A172 (cell line): ENCODE measurements at regions not wholly inside any gene's neighbourhood (a gene's known extent, or its start where the extent isn't known, plus 50 kb on each side); places are given as distances from the start of the nearest gene placed in this dataset.
"Not testable (repeated sequence)": the region's sequence is repeated elsewhere in the genome, so short reads cannot be mapped to it uniquely, and the experiment has no call there.

ENCODE experiments used
- DNase-seq: peaks from one replicate; pipeline ENCODE4 v3.0.0-alpha.2; 2015; ENCODE audit warnings: low spot score

DNA sequence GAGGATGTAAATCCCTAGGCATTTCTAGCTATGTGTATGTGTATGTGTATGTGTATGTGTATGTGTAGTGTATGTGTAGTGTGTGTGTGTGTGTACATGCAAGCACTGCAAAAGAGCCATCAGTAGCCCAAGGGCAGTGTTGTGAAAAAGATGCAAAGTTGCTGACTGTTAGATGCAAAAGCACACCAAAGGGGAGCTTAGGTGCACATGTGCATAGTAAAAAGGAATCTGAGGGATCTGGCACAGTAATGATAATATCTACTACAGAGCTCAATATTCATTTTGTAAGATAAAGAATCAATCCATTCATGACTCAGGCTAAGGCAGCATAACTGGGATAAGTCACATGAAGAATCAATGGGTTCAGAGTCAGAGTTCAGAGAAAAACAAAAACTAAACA is 80.2 kb downstream of the TMEM47 start:
- no peak for DNase-seq

DNA sequence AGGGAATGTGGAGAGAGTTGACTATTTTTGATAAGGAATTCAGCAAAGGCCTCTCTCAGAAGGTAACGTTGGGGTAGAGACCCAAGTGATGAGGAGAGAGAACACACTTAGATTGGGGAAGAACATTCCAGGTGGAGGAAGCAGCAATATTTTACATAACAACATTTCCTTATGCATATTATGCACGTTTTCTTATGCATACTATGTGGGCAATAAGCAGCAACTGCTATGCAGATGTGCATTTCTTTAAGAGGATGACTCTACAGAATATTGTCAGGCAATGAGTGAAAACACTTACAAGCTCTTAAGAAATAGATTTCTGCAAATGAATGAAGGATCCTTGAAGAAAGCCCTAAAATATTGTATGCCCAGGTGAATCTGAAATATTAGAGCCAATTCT is 91.1 kb downstream of the TMEM47 start:
- DNase-seq = no peak

DNA sequence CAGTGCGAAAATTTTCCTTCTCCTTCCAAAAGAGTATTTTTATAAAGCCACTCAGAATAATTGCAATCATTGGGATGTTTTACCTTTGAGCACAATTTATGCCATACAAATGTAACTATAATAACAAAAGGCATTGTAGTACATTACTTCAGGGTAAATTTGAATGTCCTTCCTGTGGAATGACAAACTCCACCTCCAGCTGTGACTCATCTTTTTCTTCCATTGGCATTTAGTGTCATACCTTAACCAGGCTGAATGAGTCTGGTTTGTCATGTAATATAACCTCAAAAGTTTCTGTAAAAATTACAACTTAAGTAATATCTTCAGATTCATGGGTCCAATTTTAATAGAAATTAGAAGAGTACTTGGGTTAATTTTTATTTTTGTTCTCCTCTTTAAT is 93.3 kb downstream of the TMEM47 start:
- peak; percentile 32 for DNase-seq

DNA sequence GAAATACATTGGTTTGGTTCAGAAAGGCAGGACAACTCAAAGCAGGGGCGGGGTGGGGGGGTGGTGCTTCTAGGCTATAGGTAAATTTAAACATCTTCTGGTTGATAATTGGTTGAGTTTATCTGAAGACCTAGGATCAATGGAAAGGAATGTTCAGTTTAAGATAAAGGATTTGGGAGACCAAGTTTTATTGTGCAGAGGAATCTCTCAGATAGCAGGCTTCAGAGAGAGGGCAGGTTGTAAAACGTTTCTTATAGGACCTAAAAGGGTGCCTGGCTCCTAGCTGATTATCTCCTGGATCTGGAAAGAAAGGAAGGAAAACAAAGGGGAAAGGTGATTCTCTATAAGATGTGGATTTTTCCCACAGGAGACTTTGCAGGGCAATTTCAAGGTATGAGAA is 94.0 kb downstream of the TMEM47 start:
- DNase-seq = no peak

DNA sequence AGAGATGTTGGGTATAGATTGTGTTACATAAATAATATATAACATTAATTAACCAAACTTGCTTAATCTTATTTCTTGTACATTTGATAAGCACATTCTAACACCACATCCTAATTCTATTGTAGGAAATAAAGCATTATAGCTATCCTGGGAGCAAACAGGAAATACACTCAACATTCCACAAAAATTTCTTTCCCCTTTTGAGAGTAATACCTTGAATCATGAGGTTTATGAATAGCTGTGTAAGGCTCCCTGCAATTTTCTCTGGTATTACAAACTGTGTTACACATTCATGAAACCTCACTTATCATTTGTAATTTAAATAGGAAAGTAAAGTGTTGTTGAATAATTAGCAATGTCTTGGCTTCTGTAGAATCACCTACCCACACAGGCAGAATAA is 95.1 kb downstream of the TMEM47 start:
- DNase-seq = peak; percentile 22

DNA sequence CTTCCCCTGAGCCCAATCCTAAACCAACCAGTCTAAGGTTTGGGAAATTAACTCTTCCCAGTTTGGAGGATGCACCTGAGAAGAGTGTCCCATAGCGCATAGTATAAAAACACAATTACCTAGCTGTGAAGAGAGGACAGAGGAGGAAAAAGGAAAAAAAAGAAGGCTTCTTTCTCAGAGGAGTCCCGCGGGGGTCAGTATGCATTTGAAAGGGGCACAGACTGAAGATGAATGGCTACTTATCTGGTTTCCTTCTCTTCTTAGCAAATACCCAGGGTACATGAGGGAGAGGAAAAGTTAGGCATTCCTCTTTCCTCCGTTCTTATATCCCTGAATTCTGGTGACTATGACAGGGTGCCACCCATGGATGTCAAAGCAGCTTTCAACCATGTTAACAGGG is 96.9 kb downstream of the TMEM47 start:
- no peak for DNase-seq

DNA sequence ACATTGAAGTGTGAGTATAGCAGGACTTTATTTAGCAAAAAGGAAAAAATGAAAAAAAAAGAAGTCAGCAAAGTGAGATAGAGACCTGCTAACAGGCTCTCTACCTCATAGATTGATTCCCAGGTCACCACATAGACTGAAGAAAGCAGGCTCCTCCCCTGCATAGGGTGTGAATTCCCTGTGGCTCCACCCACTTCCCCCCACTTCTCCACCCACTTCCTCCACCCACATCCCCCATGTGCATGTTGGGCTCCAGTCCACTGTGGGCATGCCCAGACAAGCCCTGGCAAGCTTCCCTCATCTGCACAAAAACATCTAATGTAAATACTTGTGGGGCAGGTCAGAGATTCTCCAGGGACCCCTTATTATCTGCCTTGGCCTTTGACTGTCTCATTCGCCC is 97.8 kb downstream of the TMEM47 start:
- DNase-seq = peak; percentile 11

DNA sequence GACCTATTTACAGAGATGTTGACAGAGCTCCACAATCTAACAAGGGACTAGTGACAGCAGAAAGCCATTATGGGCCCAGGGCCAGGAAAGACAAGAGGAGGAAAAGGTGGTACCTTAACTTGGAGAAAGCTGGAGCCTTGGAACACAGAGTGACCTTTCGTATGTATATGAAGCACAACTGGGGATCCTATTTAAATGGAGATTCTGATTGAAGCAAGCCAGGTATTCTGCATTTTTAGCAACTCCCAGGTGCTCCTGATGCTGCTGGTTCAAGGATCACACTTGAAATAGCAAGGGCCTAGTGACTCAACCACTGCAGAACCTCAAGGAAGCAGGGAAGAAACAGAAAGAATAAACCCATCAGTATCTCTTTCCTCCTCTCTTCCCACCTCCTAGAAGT is 99.4 kb downstream of the TMEM47 start:
- DNase-seq = no peak

DNA sequence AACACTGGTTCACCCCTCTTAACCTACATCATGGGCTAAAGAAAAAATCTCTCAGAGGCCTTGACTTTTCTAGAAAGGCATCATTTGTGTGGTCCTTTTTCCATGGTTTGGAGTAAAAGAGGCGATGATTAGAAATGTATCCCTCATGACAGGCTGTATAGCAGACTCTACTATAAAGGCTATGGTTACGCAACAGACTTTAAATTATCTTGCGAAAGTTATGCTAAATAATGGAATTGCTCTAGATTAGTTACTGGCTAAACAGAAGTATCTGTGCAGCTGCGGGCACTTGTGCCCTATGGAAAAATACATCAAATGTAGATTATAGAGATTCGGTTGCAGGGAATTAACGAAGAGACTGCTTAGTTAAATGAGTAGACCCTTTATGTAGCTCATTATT is 101.6 kb downstream of the TMEM47 start:
- no peak for DNase-seq

DNA sequence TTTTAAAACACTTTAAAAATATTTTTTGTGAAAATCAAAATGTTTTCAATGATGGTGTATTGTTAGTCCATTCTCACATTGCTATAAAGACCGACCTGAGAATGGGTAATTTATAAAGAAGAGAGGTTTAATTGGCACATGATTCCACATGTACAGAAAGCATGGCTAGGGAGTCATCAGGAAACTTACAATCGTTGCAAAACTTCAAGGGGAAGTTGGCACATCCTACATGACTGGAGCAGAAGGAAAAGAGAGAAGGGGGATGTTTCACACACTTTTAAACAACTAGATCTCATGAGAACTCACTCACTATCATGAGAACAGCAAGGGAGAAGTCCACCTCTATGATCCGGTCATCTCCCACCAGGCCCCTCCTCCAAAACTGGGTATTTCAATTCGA is 110.7 kb downstream of the TMEM47 start:
- no peak for DNase-seq

DNA sequence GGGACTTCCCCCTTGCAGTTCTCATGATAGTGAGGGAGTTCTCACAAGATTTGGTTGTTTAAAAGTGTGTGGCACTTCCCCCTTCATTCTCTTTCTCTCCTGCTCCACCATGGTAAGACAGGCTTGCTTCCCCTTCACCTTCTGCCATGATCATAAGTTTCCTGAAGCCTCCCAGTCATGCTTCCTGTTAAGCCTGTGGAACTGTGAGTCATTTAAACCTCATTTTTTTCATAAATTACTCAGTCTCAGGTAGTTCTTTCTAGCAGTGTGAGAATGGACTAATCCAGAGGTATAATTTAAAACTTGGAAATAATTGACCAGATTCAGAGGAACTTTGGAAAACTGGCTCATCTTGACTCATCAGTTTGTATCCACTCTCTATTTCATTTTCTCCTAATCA is 129.0 kb downstream of the TMEM47 start:
- peak; percentile 6 for DNase-seq

DNA sequence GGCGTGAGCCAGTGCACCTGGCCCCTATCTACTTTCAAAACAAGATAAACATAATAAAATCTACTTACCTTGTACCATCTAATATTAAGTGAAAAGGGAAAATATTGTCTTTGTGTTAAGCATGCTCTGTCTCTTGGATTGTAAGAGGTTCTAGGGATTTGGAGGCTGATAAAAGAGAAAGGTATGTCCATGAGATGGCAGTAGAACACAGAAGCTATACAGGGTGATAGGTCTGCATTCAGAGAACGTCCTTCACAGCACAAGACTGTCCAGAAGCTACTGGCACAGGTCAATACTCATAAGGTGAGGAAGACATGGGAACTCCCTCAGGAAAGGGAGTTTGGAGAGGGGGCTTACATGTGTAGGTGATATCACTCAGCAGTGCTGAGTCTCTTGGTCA is 135.5 kb downstream of the TMEM47 start:
- DNase-seq = peak; percentile 26

DNA sequence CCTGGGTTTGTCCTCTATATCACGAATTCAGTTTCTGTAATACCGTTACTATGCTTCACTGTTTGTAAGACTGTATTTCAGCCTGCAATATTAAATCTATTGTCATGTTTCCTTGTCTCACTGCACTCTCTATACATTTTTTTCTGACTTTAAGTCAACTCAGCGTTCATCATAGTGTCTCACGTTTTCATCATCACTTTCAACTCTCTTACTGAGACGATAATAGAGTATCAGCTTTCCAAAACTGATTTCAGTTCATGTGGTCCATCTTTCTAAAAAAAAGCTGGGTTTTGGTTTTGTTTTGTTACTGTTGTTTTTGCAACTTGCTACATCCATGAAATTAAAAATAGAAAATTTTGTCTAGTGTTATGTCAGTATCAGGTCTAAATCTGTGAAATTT is 147.7 kb downstream of the TMEM47 start:
- DNase-seq = no peak

DNA sequence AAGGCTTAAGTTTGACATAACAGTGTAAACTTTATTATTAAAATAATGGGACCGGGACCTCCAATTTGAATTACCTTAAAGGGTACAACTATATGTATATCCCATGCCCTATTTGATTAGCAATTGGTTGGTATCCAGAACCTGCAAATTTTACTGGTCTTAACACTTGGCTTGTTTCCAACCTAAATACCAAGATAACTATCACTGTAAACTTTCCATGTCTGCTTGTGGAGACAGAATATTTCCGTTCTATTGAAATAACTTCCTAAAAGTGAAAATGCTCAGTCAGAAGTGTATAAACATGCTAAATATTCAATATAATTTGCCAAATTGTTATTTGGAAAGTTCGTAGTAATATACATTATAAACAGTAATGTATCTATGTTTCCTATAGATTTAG is 154.0 kb downstream of the TMEM47 start:
- no peak for DNase-seq

DNA sequence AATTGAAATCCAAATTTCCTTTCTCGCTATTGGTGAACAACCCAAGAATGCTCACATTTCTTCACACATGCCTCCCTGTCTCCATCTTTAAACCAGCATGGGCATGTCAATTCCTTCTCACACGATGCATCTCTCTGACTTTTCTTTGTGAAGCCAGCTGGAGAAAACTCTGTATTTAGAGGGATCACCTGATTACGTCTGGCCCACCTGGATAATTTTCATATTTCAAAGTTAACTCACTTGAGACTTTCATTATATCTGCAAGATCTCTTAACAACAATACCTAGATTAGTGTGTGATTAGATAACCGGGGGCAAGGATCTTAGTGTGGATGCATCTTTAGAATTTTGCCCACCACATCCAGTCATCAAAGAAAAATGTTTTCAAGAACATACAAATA is 164.0 kb downstream of the TMEM47 start:
- DNase-seq = no peak

DNA sequence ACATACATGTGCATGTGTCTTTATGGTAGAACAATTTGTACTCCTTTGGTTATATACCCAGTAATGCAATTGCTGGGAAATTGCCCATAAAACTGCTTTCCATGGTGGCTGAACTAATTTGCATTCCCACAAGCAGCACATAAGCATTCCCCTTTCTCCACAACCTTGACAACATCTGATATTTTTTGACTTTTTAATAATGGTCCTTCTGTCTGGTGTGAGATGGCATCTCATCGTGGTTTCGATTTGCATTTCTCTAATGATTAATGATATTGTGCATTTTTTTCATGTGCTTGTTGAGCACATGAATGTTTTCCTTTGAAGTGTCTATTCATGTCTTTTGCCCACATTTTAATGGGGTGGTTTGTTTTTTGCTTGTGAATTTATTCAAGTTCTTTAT is 166.0 kb downstream of the TMEM47 start:
- DNase-seq = no peak

DNA sequence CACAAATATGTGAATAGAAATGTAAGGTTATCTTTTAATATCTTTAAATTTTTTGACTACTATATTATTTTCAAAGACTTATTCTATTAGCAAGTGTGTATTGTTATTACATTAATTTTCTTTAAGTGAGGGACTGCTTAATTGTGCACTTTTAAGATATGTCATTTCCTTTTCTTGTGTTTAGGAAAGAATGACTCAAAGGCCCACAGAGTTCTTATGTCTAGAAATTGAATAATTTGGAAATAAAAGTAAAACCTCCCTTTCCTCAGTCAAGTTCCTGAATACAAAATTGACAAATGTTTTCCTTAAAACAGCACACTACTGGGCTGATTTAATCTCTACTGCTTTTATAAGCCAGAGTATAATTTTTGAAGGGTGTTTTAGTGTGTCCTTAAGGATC is 169.7 kb downstream of the TMEM47 start:
- DNase-seq = no peak

DNA sequence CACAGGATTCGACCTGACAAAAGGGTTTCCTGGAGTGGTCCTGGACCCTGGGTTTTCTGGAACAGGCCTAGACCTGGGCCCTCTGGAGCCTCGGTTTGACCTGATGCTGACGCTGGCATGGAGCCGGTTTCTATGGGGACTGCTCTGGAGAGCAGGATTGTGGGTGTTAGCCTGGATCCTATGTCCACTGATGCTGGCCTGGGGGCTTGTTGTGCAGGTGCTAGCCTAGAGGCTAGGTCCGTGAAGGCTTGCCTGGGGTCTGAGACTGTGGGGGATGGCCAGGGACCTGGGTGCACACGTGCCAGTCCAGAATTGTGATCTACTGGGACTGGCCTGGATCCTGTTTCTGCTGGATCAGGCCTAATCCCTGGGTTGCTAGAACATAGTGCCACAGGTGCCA is 173.1 kb downstream of the TMEM47 start:
- DNase-seq = no peak

DNA sequence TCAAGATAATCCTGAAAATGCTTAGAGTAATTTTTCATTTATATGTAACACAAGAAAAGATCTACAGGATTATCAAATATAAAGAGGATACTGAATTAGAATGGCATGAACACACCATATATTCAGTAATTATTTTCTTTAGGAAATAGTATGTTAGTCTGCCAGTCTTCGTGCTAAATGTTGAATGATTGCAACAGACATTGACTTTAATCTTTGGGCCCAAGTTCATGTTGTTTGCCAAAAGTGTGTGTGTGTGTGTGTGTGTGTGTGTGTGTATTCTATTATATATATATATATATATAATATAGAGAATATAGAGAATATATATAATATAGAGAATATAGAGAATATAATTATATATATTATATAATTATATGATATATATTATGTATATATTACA is 186.6 kb downstream of the TMEM47 start:
- DNase-seq = no peak

DNA sequence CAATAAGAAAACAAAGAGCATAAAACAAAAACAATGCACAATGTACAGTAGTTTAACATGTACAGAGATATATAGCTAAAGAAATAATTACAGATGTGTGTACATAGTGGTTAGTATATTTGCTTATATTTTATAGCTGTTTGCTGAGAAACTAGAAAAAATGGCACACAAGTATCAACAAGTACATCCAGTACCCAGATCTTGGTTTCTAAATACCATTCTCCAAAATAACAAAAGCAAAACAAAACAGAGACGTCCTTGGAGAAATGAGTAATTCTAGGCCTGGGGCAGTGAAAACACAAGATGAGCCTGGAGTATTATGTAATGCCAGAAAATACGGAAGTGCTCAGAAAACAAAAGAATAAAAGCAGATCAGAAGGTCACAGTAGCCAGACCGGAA is 189.6 kb downstream of the TMEM47 start:
- no peak for DNase-seq

DNA sequence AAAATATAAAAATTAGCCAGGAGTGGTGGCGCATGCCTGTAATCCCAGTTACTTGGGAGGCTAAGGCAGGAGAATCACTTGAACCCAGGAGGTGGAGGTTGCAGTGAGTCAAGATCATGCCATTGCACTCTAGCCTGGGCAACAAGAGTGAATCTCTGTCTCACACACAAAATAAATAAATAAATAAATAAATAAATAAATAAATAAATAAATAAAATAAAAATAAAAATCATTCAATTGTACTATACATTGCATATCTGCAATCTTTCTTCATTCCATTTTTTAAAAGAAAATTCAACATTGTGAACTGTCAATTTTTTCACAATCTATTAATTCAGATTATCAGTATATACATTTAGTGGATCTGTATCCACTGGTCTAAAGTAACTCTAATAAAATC is 193.9 kb downstream of the TMEM47 start:
- not testable (repeated sequence) for DNase-seq

DNA sequence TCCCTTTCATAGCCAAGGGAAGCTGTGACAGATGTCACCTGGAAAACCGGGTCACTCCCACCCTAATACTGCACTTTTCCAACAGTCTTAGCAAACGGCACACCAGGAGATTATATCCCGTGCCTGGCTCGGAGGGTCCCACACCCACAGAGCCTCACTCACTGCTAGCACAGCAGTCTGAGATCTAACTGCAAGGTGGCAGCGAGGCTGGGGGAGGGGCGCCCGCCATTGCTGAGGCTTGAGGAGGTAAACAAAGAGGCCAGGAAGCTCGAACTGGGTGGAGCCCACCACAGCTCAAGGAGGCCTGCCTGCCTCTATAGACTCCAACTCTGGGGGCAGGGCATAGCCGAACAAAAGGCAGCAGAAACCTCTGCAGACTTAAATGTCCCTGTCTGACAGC is 199.2 kb downstream of the TMEM47 start:
- DNase-seq = not testable (repeated sequence)

DNA sequence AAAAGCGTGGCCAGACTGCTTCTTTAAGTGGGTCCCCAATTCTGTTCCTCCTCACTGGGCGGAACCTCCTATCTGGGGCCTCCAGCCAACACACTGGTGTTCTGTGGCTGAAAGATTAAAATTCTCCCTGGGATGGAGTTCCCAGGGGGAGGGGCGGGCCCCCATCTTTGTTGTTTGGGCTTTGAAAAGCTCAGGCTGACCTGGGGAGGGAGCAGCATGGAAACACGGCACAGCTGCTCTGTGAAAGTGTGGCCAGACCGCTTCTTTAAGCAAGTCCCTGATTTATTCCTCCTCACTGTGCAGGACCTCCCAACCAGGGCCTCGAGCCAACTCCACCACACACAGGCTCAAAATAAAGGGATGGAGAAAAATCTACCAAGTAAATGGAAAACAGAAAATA is 219.5 kb downstream of the TMEM47 start:
- DNase-seq = no peak

DNA sequence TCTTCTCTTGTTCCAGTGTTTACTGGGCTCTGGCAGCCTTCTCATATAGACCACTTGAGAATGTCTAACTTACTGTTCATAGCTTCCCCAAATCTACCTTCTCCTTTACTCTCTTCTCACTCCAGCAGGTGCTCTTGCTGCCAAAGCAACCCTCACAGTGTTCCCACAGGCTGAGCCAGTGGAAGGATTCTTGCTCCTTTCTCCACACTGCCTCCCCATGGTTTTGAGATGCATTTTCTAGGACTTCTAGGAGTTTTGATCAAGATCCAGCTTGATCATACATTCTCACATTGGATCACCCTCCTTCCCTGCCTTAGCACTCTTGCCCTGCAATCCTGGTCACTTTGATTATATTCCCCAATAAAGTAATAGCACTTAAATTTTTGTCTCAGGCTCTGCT is 230.8 kb downstream of the TMEM47 start:
- DNase-seq = no peak

DNA sequence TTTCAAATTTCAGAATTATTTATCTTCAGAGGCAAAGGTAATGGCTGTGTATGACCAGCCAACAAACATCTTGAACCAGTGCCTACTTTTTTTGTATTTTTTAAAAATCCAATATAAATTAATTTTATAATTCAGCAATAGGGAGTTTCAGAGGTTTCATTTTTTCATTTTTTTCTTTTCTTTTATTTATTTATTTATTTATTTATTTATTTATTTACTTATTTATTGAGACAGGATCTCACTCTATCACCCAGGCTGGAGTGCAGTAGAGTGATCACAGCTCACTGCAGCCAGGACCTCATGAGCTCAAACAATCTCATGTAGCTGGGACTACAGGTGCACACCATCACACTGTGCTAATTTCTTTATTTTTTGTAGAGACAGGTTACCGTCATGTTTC is 250.5 kb downstream of the TMEM47 start:
- DNase-seq = no peak
